Mammary epithelial cell (primary cell): ENCODE measurements at regions not wholly inside any gene's neighbourhood (a gene's known extent, or its start where the extent isn't known, plus 50 kb on each side); places are given as distances from the start of the nearest gene placed in this dataset.

Experiments
- CTCF ChIP-seq, 2 donors: IDR thresholded peaks in 1 of 2; conservative IDR thresholded peaks in 1 of 2; 2 replicates each; pipeline ENCODE4 v1.5.1; 2011 to 2012; ENCODE audit warnings: inconsistent platforms in 2 of 2, low read length in 2 of 2, mild to moderate bottlenecking in 2 of 2, control low read depth in 1 of 2, low read depth in 1 of 2; ENCODE audit not compliant: insufficient read depth in 1 of 2; ENCODE audit errors: extremely low read depth in 1 of 2
- EZH2 ChIP-seq: IDR thresholded peaks from 2 replicates; pipeline ENCODE4 v1.6.1; 2012; ENCODE audit warnings: low read length, inconsistent platforms, borderline replicate concordance

GRCh38 chrX:13265549-13266132, 54.2 kb downstream of the ATXN3L start:
- TF ChIP-seq CTCF (conservative IDR thresholded peaks at IDR 0.05 in 1 of 2, IDR thresholded peaks at IDR 0.05 in 1 of 2; ENCODE audit: extremely low read depth in 1 of 2, insufficient read depth in 1 of 2, low read depth in 1 of 2, low read length in 2 of 2) (no peak), EZH2 (no peak)
